ENCODE measurements at regions not wholly inside any gene's neighbourhood (a gene's known extent, or its start where the extent isn't known, plus 50 kb on each side); places are given as distances from the start of the nearest gene placed in this dataset.

- TF ChIP-seq CTCF (IDR thresholded peaks at IDR 0.05) (no peak), POLR2A (IDR thresholded peaks at IDR 0.05) (no peak)
These were observed 194.2 kb upstream of the MEX3C start for GRCh38 chr18:51391731-51392130.

Measured in ovary (tissue), 3 donors.